Panc1 (cell line): ENCODE measurements at regions not wholly inside any gene's neighbourhood (a gene's known extent, or its start where the extent isn't known, plus 50 kb on each side); places are given as distances from the start of the nearest gene placed in this dataset.

ENCODE experiments used
- ATAC-seq: fragments of 200-7000 bp; cut with Tn5 transposase; 2 replicates; pipeline ENCODE4 v1.9.1; 2020; ENCODE audit warnings: mild to moderate bottlenecking, moderate library complexity
- BruUV-seq: library from RNA; stranded (reverse); fragments of 400-500 nt; replicated peaks from 2 replicates; lab custom pipeline; 2021; lab: Mats Ljungman, UMichigan
- CTCF ChIA-PET: fragments of 300-600 bp; sonication (Branson Sonifier 250); formaldehyde crosslinking; loops from one replicate; lab custom pipeline; 2022; ENCODE audit warnings: antibody characterized with exemption; lab: Charles Lee
- POLR2A ChIA-PET: fragments of 300-600 bp; sonication (Branson Sonifier 250); formaldehyde crosslinking; loops from one replicate; lab custom pipeline; 2022; ENCODE audit warnings: antibody characterized with exemption; lab: Charles Lee
- DNase-seq: peaks from one replicate; pipeline ENCODE4 v3.0.0-alpha.2; 2010; ENCODE audit warnings: low read depth, low spot score
- H3K27ac ChIP-seq: 2 replicates; pipeline ENCODE4 v1.5.1; 2011; ENCODE audit warnings: mild to moderate bottlenecking, low read length, inconsistent platforms
- H3K27me3 ChIP-seq: fragments of 200-500 bp; sonication (Bioruptor generic); 2 replicates; pipeline ENCODE4 v1.6.0; 2014; ENCODE audit warnings: low read length, inconsistent platforms; ENCODE audit not compliant: control insufficient read depth, insufficient read depth
- H3K36me3 ChIP-seq: fragments of 200-500 bp; sonication (Bioruptor generic); 2 replicates; pipeline ENCODE4 v1.5.1; 2014; ENCODE audit warnings: inconsistent platforms, mild to moderate bottlenecking, low read length, moderate library complexity; ENCODE audit not compliant: control insufficient read depth, insufficient read depth
- H3K4me1 ChIP-seq: 2 replicates; pipeline ENCODE4 v1.5.1; 2011; ENCODE audit warnings: inconsistent platforms, mild to moderate bottlenecking, low read length, moderate library complexity; ENCODE audit not compliant: control insufficient read depth, insufficient read depth
- H3K4me3 ChIP-seq, 2 experiments: 2 replicates each; pipeline ENCODE4 v1.5.1; 2011 to 2012; ENCODE audit warnings: low read depth in 2 of 2, low read length in 2 of 2, mild to moderate bottlenecking in 2 of 2, inconsistent platforms in 1 of 2, moderate library complexity in 1 of 2
- H3K9me3 ChIP-seq: fragments of 200-500 bp; sonication (Bioruptor generic); 2 replicates; pipeline ENCODE4 v1.5.1; 2014; ENCODE audit warnings: low read depth, mild to moderate bottlenecking, inconsistent platforms, low read length, moderate library complexity; ENCODE audit not compliant: control insufficient read depth, insufficient read depth
- POLR2AphosphoS5 ChIP-seq: IDR thresholded peaks from 2 replicates; pipeline ENCODE4 v1.6.1; 2012; ENCODE audit warnings: mild to moderate bottlenecking, low read depth, low read length, moderate library complexity
- REST ChIP-seq, 2 experiments: IDR thresholded peaks; 2 replicates each; pipeline ENCODE4 v1.6.1; 2011 to 2012; ENCODE audit warnings: low read depth in 2 of 2, control low read depth in 1 of 2, low read length in 1 of 2, mild to moderate bottlenecking in 1 of 2, moderate library complexity in 1 of 2; ENCODE audit not compliant: insufficient read depth in 1 of 2
- SIN3A ChIP-seq: IDR thresholded peaks from 2 replicates; pipeline ENCODE4 v1.6.1; 2012; ENCODE audit warnings: low read depth, mild to moderate bottlenecking, low read length, moderate library complexity, borderline replicate concordance; ENCODE audit not compliant: insufficient read depth
- TCF7L2 ChIP-seq: IDR thresholded peaks from 2 replicates; pipeline ENCODE4 v1.6.1; 2011; ENCODE audit warnings: mild to moderate bottlenecking, low read depth, low read length, inconsistent platforms
- in situ Hi-C: cut with HindIII; loops from 2 replicates; pipeline ENCODE4 v1.10.0; 2016; ENCODE audit warnings: low sequenced_read_pairs, low pct_unique_long_range_greater_than_20kb
- intact Hi-C: fragments of 100-400 bp; cut with micrococcal nuclease; formaldehyde crosslinking; loops from one replicate; pipeline ENCODE4 v1.10.0; 2022; ENCODE audit not compliant: unreplicated experiment
- TF ChIP-seq, protein P1 (sequence below): fragments of 450-650 bp; IDR thresholded peaks from 2 replicates; pipeline ENCODE4 v1.5.1; 2017; ENCODE audit warnings: mild to moderate bottlenecking

- H3K36me3 ChIP-seq: no peaks in the 10 kb centered on the region
- BruUV-seq: no TSS peak
- no peak overlapping the region for H3K4me3 ChIP-seq
- ChIA-PET POLR2A (no interaction called here), CTCF (no interaction called here)
- H3K27ac ChIP-seq: no peak overlapping the region
- no peaks in the 10 kb centered on the region for H3K9me3 ChIP-seq
- in situ Hi-C loops: no loop called here
- TF ChIP-seq POLR2AphosphoS5 (no peak), TCF7L2 (no peak), SIN3A (no peak), REST (IDR thresholded peaks at IDR 0.05; ENCODE audit: insufficient read depth in 1 of 2, low read depth in 2 of 2, low read length in 1 of 2) (no peak)
- TF ChIP-seq, protein P1, sequence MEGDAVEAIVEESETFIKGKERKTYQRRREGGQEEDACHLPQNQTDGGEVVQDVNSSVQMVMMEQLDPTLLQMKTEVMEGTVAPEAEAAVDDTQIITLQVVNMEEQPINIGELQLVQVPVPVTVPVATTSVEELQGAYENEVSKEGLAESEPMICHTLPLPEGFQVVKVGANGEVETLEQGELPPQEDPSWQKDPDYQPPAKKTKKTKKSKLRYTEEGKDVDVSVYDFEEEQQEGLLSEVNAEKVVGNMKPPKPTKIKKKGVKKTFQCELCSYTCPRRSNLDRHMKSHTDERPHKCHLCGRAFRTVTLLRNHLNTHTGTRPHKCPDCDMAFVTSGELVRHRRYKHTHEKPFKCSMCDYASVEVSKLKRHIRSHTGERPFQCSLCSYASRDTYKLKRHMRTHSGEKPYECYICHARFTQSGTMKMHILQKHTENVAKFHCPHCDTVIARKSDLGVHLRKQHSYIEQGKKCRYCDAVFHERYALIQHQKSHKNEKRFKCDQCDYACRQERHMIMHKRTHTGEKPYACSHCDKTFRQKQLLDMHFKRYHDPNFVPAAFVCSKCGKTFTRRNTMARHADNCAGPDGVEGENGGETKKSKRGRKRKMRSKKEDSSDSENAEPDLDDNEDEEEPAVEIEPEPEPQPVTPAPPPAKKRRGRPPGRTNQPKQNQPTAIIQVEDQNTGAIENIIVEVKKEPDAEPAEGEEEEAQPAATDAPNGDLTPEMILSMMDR: no peak
- ATAC-seq (no peak), DNase-seq (no peak)
- H3K4me1 ChIP-seq: no peaks in the 10 kb centered on the region
- no peaks in the 10 kb centered on the region for H3K27me3 ChIP-seq
- intact Hi-C loops: no loop called here
These were observed 71.4 kb upstream of the ANTXRL start for GRCh38 chr10:46215426-46215825.

DNA sequence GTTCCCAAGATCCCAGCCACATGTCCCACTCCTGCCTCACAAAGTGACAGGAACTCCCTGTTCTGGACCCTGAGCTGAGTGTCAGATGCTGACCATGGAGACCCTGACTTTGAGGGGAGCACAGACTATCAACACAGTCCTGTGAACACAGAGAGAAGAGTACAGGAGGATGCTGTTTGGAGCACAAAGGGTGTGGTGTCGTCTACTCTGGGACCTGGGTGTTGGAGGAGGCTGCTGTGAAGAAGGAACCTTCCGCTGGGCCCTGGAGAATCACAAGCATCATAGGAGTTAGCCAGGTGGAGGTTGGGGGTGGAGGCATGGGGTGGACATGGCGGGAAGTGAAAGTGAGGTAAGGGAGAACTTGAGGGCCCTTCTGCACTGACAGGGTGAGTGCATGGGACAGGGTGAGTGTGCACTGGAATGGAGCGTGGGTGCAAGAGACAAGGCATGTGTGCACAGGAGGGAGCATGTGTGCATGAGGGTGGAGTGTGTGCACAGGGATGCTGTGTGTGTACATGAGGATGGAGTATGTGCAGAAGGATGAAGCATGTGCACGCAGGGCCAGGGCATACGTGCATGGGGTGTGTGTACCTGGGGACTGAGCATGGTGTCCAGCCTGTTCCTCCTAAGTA, 70.7 kb upstream of the ANTXRL start:
- in situ Hi-C loops (no loop called here), intact Hi-C loops (no loop called here)
- BruUV-seq: no TSS peak
- Histone ChIP-seq H3K27ac (no peak overlapping the region), H3K36me3 (no peaks in the 10 kb centered on the region), H3K4me3 (no peak overlapping the region), H3K27me3 (no peaks in the 10 kb centered on the region), H3K9me3 (no peaks in the 10 kb centered on the region), H3K4me1 (no peaks in the 10 kb centered on the region)
- DNase-seq (no peak), ATAC-seq (no peak)
- CTCF ChIA-PET: no interaction called here
- TF ChIP-seq, protein P1: no peak
- no peak for TF ChIP-seq REST (IDR thresholded peaks at IDR 0.05; ENCODE audit: insufficient read depth in 1 of 2, low read depth in 2 of 2, low read length in 1 of 2)
- no peak for TF ChIP-seq TCF7L2
- TF ChIP-seq POLR2AphosphoS5: no peak
- no peak for TF ChIP-seq SIN3A
- POLR2A ChIA-PET: no interaction called here
